SK-N-SH (cell line): ENCODE measurements at regions not wholly inside any gene's neighbourhood (a gene's known extent, or its start where the extent isn't known, plus 50 kb on each side); places are given as distances from the start of the nearest gene placed in this dataset.

Experiments used
- CTCF ChIA-PET: fragments of 300-600, 350-600 bp; formaldehyde crosslinking; extraction: SDS; loops from one replicate; lab custom pipeline; 2021; lab: Yijun Ruan, JAX
- POLR2A ChIA-PET: fragments of 350-600 bp; sonication (Branson Sonifier 250); formaldehyde crosslinking; extraction: SDS; loops from one replicate; lab custom pipeline; 2020; ENCODE audit warnings: antibody characterized with exemption, inconsistent platforms; lab: Yijun Ruan, JAX
- DNase-seq: peaks from one replicate; pipeline ENCODE4 v3.0.0; 2012
- H2AFZ ChIP-seq: fragments of 200-600 bp; sonication (generic); 2 replicates; pipeline ENCODE4 v1.8.1; 2016; ENCODE audit warnings: antibody characterized with exemption, mild to moderate bottlenecking, low read depth
- H3F3A ChIP-seq: fragments of 200-600 bp; sonication (generic); replicated peaks from 2 replicates; pipeline ENCODE3; 2016; ENCODE audit warnings: antibody characterized with exemption, mild to moderate bottlenecking; ENCODE audit not compliant: insufficient read depth
- H3K27ac ChIP-seq, 2 experiments: fragments of 200-500 bp in 1 of 2; fragments of 200-600 bp in 1 of 2; sonication (Bioruptor generic) in 1 of 2; sonication (generic), shearing (Covaris generic) in 1 of 2; 2 replicates each; pipeline versions ENCODE4 v1.5.1 to v1.6.1; 2014 to 2016; ENCODE audit warnings: low read depth in 2 of 2, inconsistent platforms in 1 of 2, low read length in 1 of 2, mild to moderate bottlenecking in 1 of 2, mixed read lengths in 1 of 2
- H3K27me3 ChIP-seq: fragments of 200-600 bp; sonication (generic), shearing (Covaris generic); 2 replicates; pipeline ENCODE4 v1.6.1; 2016; ENCODE audit warnings: mixed run types; ENCODE audit not compliant: insufficient read depth
- H3K36me3 ChIP-seq, 2 experiments: fragments of 200-500 bp in 1 of 2; fragments of 200-600 bp in 1 of 2; sonication (Bioruptor generic) in 1 of 2; sonication (generic) in 1 of 2; replicated peaks in 1 of 2; 2 replicates each; pipeline versions ENCODE3 to v1.5.1; 2014 to 2016; ENCODE audit warnings: low read length in 1 of 2, mild to moderate bottlenecking in 1 of 2; ENCODE audit not compliant: insufficient read depth in 2 of 2, control insufficient read depth in 1 of 2
- H3K4me1 ChIP-seq, 2 experiments: fragments of 200-500 bp in 1 of 2; fragments of 200-600 bp in 1 of 2; sonication (Bioruptor generic) in 1 of 2; sonication (generic), shearing (Covaris generic) in 1 of 2; 2 replicates each; pipeline versions ENCODE4 v1.5.1 to v1.6.1; 2014 to 2016; ENCODE audit warnings: low read depth in 1 of 2, low read length in 1 of 2, mixed run types in 1 of 2; ENCODE audit not compliant: insufficient read depth in 2 of 2, control insufficient read depth in 1 of 2
- H3K4me2 ChIP-seq: fragments of 200-600 bp; sonication (generic), shearing (Covaris generic); 2 replicates; pipeline ENCODE4 v1.6.1; 2017; ENCODE audit warnings: mixed run types
- H3K4me3 ChIP-seq, 2 experiments: fragments of 200-500 bp in 1 of 2; fragments of 200-600 bp in 1 of 2; sonication (Bioruptor generic) in 1 of 2; sonication (generic), shearing (Covaris generic) in 1 of 2; 2 replicates each; pipeline versions ENCODE4 v1.5.1 to v1.8.1; 2014 to 2016; ENCODE audit warnings: low read depth in 2 of 2, inconsistent platforms in 1 of 2, low read length in 1 of 2, mild to moderate bottlenecking in 1 of 2, mixed read lengths in 1 of 2, moderate library complexity in 1 of 2
- H3K79me2 ChIP-seq: fragments of 200-600 bp; sonication (generic); 2 replicates; pipeline ENCODE4 v1.8.1; 2017; ENCODE audit warnings: mild to moderate bottlenecking; ENCODE audit not compliant: insufficient read depth
- H3K9ac ChIP-seq: fragments of 200-600 bp; sonication (generic); 2 replicates; pipeline ENCODE4 v1.6.1; 2017; ENCODE audit warnings: mixed run types
- H3K9me2 ChIP-seq: fragments of 200-600 bp; sonication (generic); 2 replicates; pipeline ENCODE4 v1.6.1; 2017; ENCODE audit warnings: mixed run types
- H3K9me3 ChIP-seq: fragments of 200-600 bp; sonication (generic); 2 replicates; pipeline ENCODE4 v1.6.1; 2017; ENCODE audit warnings: mixed run types, mild to moderate bottlenecking, moderate library complexity
- H4K20me1 ChIP-seq: fragments of 200-600 bp; sonication (generic); 2 replicates; pipeline ENCODE4 v1.6.1; 2017; ENCODE audit warnings: mild to moderate bottlenecking, mixed run types; ENCODE audit not compliant: insufficient read depth
- CHD2 ChIP-seq: fragments of 150-350 bp; IDR thresholded peaks from 2 replicates; pipeline ENCODE4 v1.6.1; 2018; ENCODE audit warnings: low read length; ENCODE audit not compliant: partially characterized antibody
- ELF1 ChIP-seq: IDR thresholded peaks from 2 replicates; pipeline ENCODE4 v1.4.0; 2012
- EP300 ChIP-seq, 2 experiments: IDR thresholded peaks; 2 replicates each; pipeline versions ENCODE4 v1.4.0 to v1.6.1; 2012; ENCODE audit warnings: borderline replicate concordance in 1 of 2, low read depth in 1 of 2, low read length in 1 of 2
- EZH2phosphoT487 ChIP-seq: fragments of 200-600 bp; sonication (generic); IDR thresholded peaks from 2 replicates; pipeline ENCODE4 v1.6.1; 2017; ENCODE audit warnings: low read depth, mixed run types, mild to moderate bottlenecking, antibody characterized with exemption, moderate library complexity, borderline replicate concordance
- FOSL2 ChIP-seq: IDR thresholded peaks from 2 replicates; pipeline ENCODE4 v1.4.0; 2012; ENCODE audit warnings: low read depth, mild to moderate bottlenecking, moderate library complexity, borderline replicate concordance
- FOXM1 ChIP-seq: IDR thresholded peaks from 2 replicates; pipeline ENCODE4 v1.4.0; 2012; ENCODE audit warnings: low read depth, mild to moderate bottlenecking
- GATA2 ChIP-seq: sonication (generic); formaldehyde crosslinking; IDR thresholded peaks from 2 replicates; pipeline ENCODE4 v1.5.0; 2020; ENCODE audit warnings: mild to moderate bottlenecking, missing genetic modification reagents
- JUND ChIP-seq: IDR thresholded peaks from 2 replicates; pipeline ENCODE4 v1.4.0; 2012
- MXI1 ChIP-seq: IDR thresholded peaks from 2 replicates; pipeline ENCODE4 v1.6.1; 2012; ENCODE audit warnings: mild to moderate bottlenecking, low read depth, low read length, improper control_type of control experiment
- NRF1 ChIP-seq: IDR thresholded peaks from 2 replicates; pipeline ENCODE4 v1.6.1; 2012; ENCODE audit warnings: low read depth, mild to moderate bottlenecking, low read length
- RAD21 ChIP-seq: IDR thresholded peaks from 2 replicates; pipeline ENCODE4 v1.6.1; 2012; ENCODE audit warnings: mild to moderate bottlenecking, low read length
- RCOR1 ChIP-seq: fragments of 150-350 bp; IDR thresholded peaks from 2 replicates; pipeline ENCODE4 v1.6.1; 2017; ENCODE audit warnings: antibody characterized with exemption, low read length
- SIN3A ChIP-seq: IDR thresholded peaks from 2 replicates; pipeline ENCODE4 v1.6.1; 2012; ENCODE audit warnings: low read depth, mild to moderate bottlenecking, low read length, moderate library complexity, borderline replicate concordance
- SMC3 ChIP-seq: IDR thresholded peaks from 2 replicates; pipeline ENCODE4 v1.6.1; 2012; ENCODE audit warnings: low read depth, low read length, improper control_type of control experiment
- WGBS: methylation state at CpG from one replicate; pipeline ENCODE4 v1.1.6; 2017; ENCODE audit warnings: low lambda C conversion rate; 5-methylcytosine and 5-hydroxymethylcytosine counted together
- TF ChIP-seq, protein P1 (sequence below): IDR thresholded peaks from 2 replicates; pipeline ENCODE4 v1.4.0; 2012; ENCODE audit warnings: low read depth, borderline replicate concordance
- TF ChIP-seq, protein P2 (sequence below): fragments of 150-350 bp; IDR thresholded peaks from 2 replicates; pipeline ENCODE4 v1.6.1; 2017; ENCODE audit warnings: antibody characterized with exemption, low read length, low read depth, borderline replicate concordance
- TF ChIP-seq, protein P3 (sequence below): fragments of 200-600 bp; sonication (generic); IDR thresholded peaks from 2 replicates; pipeline ENCODE4 v1.6.1; 2017; ENCODE audit warnings: antibody characterized with exemption, mild to moderate bottlenecking, moderate library complexity
- TF ChIP-seq, protein P4 (sequence below): fragments of 150-350 bp; IDR thresholded peaks from 2 replicates; pipeline ENCODE4 v1.6.1; 2016; ENCODE audit warnings: mild to moderate bottlenecking, low read depth, low read length

DNA sequence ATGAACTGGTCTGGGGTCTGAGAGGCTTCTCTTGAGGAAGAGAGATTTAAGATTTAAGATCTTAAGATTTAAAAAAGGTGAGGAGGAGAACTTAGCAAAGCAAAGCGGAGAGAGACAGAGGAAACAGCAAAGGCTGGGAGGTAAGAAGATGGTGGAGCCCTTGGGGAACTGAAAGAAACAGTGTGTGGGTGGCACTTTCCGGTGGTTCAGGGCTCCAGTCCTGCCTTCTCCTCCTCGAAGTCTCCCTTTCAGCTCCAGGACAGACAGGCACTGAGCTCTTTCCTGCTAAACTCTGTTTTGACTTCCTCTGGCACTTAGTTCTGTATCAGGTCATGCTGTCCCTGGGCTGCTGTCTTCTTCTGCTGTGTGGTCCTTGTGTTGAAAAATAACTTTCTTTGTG lies 298.7 kb upstream of the SRRM4 start:
- no peaks in the 10 kb centered on the region for H3K79me2 ChIP-seq
- WGBS, result 23% methylated on average over 3 of the region's 3 CpGs
- ChIA-PET POLR2A (interaction anchor here (0.6 kb wide), 1 partner anchor 9 kb away, joined by 3 read pairs; no protein-coding TSS in a partner anchor), CTCF (no interaction called here)
- no peaks in the 10 kb centered on the region for H4K20me1 ChIP-seq
- no peaks in the 10 kb centered on the region for H3K9me2 ChIP-seq
- no peaks in the 10 kb centered on the region for H3K9me3 ChIP-seq
- H3K4me2 ChIP-seq, result no peak overlapping the region
- no peak overlapping the region for H3K9ac ChIP-seq
- H3K4me1 ChIP-seq, result no peaks in the 10 kb centered on the region
- no peak overlapping the region for H3K4me3 ChIP-seq
- no peaks in the 10 kb centered on the region for H3F3A ChIP-seq
- DNase-seq, result no peak
- H3K27ac ChIP-seq, result no peak overlapping the region
- no peaks in the 10 kb centered on the region for H3K27me3 ChIP-seq
- TF ChIP-seq EP300 (IDR thresholded peaks at IDR 0.05; ENCODE audit: borderline replicate concordance in 1 of 2, low read depth in 1 of 2, low read length in 1 of 2), result no peak
- TF ChIP-seq SIN3A, result no peak
- no peak for TF ChIP-seq SMC3
- TF ChIP-seq, protein P1, sequence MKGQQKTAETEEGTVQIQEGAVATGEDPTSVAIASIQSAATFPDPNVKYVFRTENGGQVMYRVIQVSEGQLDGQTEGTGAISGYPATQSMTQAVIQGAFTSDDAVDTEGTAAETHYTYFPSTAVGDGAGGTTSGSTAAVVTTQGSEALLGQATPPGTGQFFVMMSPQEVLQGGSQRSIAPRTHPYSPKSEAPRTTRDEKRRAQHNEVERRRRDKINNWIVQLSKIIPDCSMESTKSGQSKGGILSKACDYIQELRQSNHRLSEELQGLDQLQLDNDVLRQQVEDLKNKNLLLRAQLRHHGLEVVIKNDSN, result no peak
- TF ChIP-seq, protein P2, sequence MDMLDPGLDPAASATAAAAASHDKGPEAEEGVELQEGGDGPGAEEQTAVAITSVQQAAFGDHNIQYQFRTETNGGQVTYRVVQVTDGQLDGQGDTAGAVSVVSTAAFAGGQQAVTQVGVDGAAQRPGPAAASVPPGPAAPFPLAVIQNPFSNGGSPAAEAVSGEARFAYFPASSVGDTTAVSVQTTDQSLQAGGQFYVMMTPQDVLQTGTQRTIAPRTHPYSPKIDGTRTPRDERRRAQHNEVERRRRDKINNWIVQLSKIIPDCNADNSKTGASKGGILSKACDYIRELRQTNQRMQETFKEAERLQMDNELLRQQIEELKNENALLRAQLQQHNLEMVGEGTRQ, result no peak
- no peak for TF ChIP-seq FOSL2
- TF ChIP-seq ELF1, result no peak
- TF ChIP-seq, protein P3, sequence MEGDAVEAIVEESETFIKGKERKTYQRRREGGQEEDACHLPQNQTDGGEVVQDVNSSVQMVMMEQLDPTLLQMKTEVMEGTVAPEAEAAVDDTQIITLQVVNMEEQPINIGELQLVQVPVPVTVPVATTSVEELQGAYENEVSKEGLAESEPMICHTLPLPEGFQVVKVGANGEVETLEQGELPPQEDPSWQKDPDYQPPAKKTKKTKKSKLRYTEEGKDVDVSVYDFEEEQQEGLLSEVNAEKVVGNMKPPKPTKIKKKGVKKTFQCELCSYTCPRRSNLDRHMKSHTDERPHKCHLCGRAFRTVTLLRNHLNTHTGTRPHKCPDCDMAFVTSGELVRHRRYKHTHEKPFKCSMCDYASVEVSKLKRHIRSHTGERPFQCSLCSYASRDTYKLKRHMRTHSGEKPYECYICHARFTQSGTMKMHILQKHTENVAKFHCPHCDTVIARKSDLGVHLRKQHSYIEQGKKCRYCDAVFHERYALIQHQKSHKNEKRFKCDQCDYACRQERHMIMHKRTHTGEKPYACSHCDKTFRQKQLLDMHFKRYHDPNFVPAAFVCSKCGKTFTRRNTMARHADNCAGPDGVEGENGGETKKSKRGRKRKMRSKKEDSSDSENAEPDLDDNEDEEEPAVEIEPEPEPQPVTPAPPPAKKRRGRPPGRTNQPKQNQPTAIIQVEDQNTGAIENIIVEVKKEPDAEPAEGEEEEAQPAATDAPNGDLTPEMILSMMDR, result no peak
- H3K36me3 ChIP-seq, result no peaks in the 10 kb centered on the region
- H2AFZ ChIP-seq, result no peak overlapping the region

DNA sequence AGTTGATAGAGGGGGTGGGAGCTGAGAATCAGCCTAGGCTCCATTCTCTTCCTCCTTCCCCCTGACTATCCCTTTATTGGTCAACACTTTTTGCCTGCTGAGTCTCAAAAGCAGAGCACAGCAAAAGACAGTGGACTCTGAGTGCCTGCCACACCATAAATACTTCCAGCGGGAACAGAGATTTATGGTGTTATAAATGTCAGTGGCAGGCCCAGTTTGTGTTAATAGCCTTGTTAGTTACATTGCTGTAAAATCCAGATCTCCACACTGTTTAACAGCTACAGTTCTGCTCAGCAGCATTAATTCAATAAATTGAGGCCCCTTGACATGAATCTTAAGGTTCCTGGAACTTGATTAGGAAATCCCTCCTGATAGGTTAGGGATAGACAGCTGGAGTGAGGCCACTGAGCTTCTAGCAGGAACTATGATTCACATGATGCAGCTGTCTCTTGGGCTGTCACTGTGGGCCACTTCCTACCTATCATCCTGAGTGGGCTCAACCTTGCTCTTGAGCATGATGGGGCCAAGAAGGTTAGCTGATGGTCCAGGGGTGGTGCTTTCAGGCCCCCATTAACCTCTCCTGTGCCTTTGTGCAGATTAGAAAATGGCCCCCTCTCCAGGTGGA lies 295.2 kb upstream of the SRRM4 start:
- Histone ChIP-seq H2AFZ (no peak overlapping the region), H3K79me2 (no peaks in the 10 kb centered on the region), H3K27ac (no peak overlapping the region), H3F3A (no peaks in the 10 kb centered on the region), H3K27me3 (no peaks in the 10 kb centered on the region), H3K9ac (no peak overlapping the region), H3K4me3 (no peak overlapping the region), H3K4me2 (no peak overlapping the region), H3K9me2 (no peaks in the 10 kb centered on the region), H3K4me1 (no peaks in the 10 kb centered on the region; a peak in 1 of 4 replicates), H3K9me3 (no peaks in the 10 kb centered on the region)
- ChIA-PET CTCF (no interaction called here), POLR2A (no interaction called here)
- WGBS, result 71% methylated on average over 1 of the region's 1 CpG
- no peak for DNase-seq
- TF ChIP-seq RCOR1 (no peak), FOXM1 (no peak), GATA2 (no peak), EZH2phosphoT487 (no peak), NRF1 (no peak), JUND (no peak), CHD2 (no peak), MXI1 (no peak), EP300 (IDR thresholded peaks at IDR 0.05; ENCODE audit: borderline replicate concordance in 1 of 2, low read depth in 1 of 2, low read length in 1 of 2) (no peak), RAD21 (no peak), FOSL2 (no peak)
- TF ChIP-seq, protein P4, sequence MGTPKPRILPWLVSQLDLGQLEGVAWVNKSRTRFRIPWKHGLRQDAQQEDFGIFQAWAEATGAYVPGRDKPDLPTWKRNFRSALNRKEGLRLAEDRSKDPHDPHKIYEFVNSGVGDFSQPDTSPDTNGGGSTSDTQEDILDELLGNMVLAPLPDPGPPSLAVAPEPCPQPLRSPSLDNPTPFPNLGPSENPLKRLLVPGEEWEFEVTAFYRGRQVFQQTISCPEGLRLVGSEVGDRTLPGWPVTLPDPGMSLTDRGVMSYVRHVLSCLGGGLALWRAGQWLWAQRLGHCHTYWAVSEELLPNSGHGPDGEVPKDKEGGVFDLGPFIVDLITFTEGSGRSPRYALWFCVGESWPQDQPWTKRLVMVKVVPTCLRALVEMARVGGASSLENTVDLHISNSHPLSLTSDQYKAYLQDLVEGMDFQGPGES, result no peak
- TF ChIP-seq, all 33 proteins: peak for 0
- Histone ChIP-seq H3K36me3 (no peaks in the 10 kb centered on the region), H4K20me1 (no peaks in the 10 kb centered on the region)
